ENCODE measurements at regions not wholly inside any gene's neighbourhood (a gene's known extent, or its start where the extent isn't known, plus 50 kb on each side); places are given as distances from the start of the nearest gene placed in this dataset.
"Not testable (repeated sequence)": the region's sequence is repeated elsewhere in the genome, so short reads cannot be mapped to it uniquely, and the experiment has no call there.

DNA sequence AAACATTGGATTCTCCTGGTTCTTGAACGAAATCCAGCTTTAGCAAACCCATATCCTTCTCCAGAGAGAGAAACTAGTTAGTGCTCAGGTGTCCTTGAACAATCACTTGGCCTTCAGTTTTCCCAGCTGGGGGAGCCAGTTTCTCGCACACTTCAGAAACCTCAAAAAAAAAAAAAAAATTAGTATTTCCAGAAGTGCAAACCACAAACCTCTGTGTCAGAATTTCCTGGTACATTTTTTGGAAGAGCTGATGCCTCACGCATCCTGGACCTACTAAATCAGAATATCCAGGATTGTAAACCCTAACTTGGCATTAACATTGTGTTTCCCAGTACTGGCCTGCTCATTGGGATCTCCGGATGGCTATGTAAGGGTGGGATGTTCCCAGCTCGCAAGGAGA lies 143.4 kb upstream of the EGR2 start:
- TF ChIP-seq POU2F2 (IDR thresholded peaks at IDR 0.05; ENCODE audit: low read depth, low read length) (no peak), POLR2A (IDR thresholded peaks at IDR 0.05; ENCODE audit: low read depth, low read length) (no peak), TAF1 (IDR thresholded peaks at IDR 0.05; ENCODE audit: low read depth, low read length) (no peak), SPI1 (IDR thresholded peaks at IDR 0.05; ENCODE audit: low read depth, low read length) (no peak), PAX5 (IDR thresholded peaks at IDR 0.05; ENCODE audit: insufficient read depth, low read length, severe bottlenecking) (no peak), POLR2AphosphoS5 (IDR thresholded peaks at IDR 0.05; ENCODE audit: low read depth, low read length) (no peak)
- DNase-seq (ENCODE audit: insufficient read length, low spot score) (no peak), FAIRE-seq (no peak)

DNA sequence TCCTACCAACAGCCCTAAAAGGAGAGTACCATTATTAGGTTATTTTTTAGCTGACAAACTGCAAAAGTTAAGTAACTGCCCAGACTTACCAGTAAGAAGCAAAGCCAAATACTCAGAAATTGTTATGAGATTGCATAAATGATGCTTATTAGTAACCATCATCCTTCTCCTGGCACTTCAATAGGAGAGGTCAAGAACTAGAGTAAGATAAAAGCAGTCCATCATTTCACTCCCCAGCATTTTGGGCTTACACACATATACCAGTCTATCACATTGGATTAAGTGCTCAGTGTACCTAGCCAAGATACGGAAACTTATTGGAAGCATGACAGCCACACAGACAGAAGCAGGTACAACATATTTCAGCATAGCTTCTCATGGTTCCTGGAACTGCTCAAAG lies 142.8 kb upstream of the EGR2 start:
- TF ChIP-seq POLR2A (IDR thresholded peaks at IDR 0.05; ENCODE audit: low read depth, low read length) (no peak), POU2F2 (IDR thresholded peaks at IDR 0.05; ENCODE audit: low read depth, low read length) (no peak), POLR2AphosphoS5 (IDR thresholded peaks at IDR 0.05; ENCODE audit: low read depth, low read length) (no peak), PAX5 (IDR thresholded peaks at IDR 0.05; ENCODE audit: insufficient read depth, low read length, severe bottlenecking) (no peak), TAF1 (IDR thresholded peaks at IDR 0.05; ENCODE audit: low read depth, low read length) (no peak), SPI1 (IDR thresholded peaks at IDR 0.05; ENCODE audit: low read depth, low read length) (no peak)
- DNase-seq (ENCODE audit: insufficient read length, low spot score) (no peak), FAIRE-seq (no peak)

- no peak for FAIRE-seq
- no peak for TF ChIP-seq PAX5 (IDR thresholded peaks at IDR 0.05; ENCODE audit: insufficient read depth, low read length, severe bottlenecking)
- TF ChIP-seq TAF1 (IDR thresholded peaks at IDR 0.05; ENCODE audit: low read depth, low read length), result no peak
- TF ChIP-seq POU2F2 (IDR thresholded peaks at IDR 0.05; ENCODE audit: low read depth, low read length), result no peak
- no peak for TF ChIP-seq POLR2A (IDR thresholded peaks at IDR 0.05; ENCODE audit: low read depth, low read length)
- TF ChIP-seq POLR2AphosphoS5 (IDR thresholded peaks at IDR 0.05; ENCODE audit: low read depth, low read length), result no peak
- TF ChIP-seq SPI1 (IDR thresholded peaks at IDR 0.05; ENCODE audit: low read depth, low read length), result no peak
These were observed 130.1 kb upstream of the EGR2 start for GRCh38 chr10:62946278-62946677.

GRCh38 chr10:62939698-62940097 lies 123.5 kb upstream of the EGR2 start:
- FAIRE-seq, result no peak
- no peak for TF ChIP-seq POU2F2 (IDR thresholded peaks at IDR 0.05; ENCODE audit: low read depth, low read length)
- peak; percentile 50; the same call in 1 of the 2 replicates for TF ChIP-seq SPI1 (IDR thresholded peaks at IDR 0.05; ENCODE audit: low read depth, low read length)
- DNase-seq (ENCODE audit: insufficient read length, low spot score), result no peak

More at GRCh38 chr10:62946278-62946677, 130.1 kb upstream of the EGR2 start:
- DNase-seq (ENCODE audit: insufficient read length, low spot score), result no peak

DNA sequence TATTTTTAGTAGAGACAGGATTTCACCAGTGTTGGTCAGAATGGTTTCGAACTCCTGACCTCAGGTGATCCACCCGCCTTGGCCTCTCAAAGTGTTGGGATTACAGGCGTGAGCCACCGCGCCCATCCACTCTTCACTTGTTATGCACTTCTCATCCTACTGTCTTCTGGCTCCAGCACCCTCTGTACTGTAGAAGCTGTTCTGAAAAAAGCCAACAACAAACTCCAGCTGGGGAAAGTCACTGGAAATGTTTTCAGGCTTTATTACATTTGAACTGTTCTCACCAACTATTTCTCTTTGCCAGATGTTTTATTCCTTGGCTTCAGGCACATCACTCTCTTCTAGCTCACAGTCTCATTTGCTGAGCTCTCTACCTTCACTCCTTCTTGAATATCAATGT lies 122.5 kb upstream of the EGR2 start:
- DNase-seq (ENCODE audit: insufficient read length, low spot score) (no peak), FAIRE-seq (no peak)
- no peak for TF ChIP-seq POLR2AphosphoS5 (IDR thresholded peaks at IDR 0.05; ENCODE audit: low read depth, low read length)
- no peak for TF ChIP-seq PAX5 (IDR thresholded peaks at IDR 0.05; ENCODE audit: insufficient read depth, low read length, severe bottlenecking)
- no peak for TF ChIP-seq TAF1 (IDR thresholded peaks at IDR 0.05; ENCODE audit: low read depth, low read length)
- no peak for TF ChIP-seq POU2F2 (IDR thresholded peaks at IDR 0.05; ENCODE audit: low read depth, low read length)
- no peak for TF ChIP-seq POLR2A (IDR thresholded peaks at IDR 0.05; ENCODE audit: low read depth, low read length)
- no peak for TF ChIP-seq SPI1 (IDR thresholded peaks at IDR 0.05; ENCODE audit: low read depth, low read length)

DNA sequence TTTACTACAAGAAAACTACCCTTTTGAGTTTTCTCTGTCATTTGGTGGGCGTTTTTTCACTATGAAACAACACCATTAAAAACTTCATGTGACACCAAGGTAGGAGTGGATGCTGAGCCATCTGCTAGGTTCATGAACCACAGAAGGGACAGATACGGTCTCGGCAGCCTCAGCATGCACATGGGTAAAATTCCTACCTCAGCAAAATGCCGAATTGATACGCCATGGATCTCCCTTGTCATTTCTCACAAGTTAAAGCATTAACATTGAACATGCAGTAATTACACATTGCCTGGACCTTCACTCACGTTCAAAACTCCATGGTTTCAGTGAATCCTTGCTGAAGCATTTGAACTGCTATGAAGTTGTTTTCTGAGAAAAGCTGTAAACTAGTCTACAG lies 121.5 kb upstream of the EGR2 start:
- DNase-seq (ENCODE audit: insufficient read length, low spot score) (no peak), FAIRE-seq (no peak)
- no peak for TF ChIP-seq POU2F2 (IDR thresholded peaks at IDR 0.05; ENCODE audit: low read depth, low read length)
- no peak for TF ChIP-seq SPI1 (IDR thresholded peaks at IDR 0.05; ENCODE audit: low read depth, low read length)
- TF ChIP-seq TAF1 (IDR thresholded peaks at IDR 0.05; ENCODE audit: low read depth, low read length), result no peak
- TF ChIP-seq POLR2AphosphoS5 (IDR thresholded peaks at IDR 0.05; ENCODE audit: low read depth, low read length), result no peak
- TF ChIP-seq PAX5 (IDR thresholded peaks at IDR 0.05; ENCODE audit: insufficient read depth, low read length, severe bottlenecking), result no peak
- TF ChIP-seq POLR2A (IDR thresholded peaks at IDR 0.05; ENCODE audit: low read depth, low read length), result no peak

DNA sequence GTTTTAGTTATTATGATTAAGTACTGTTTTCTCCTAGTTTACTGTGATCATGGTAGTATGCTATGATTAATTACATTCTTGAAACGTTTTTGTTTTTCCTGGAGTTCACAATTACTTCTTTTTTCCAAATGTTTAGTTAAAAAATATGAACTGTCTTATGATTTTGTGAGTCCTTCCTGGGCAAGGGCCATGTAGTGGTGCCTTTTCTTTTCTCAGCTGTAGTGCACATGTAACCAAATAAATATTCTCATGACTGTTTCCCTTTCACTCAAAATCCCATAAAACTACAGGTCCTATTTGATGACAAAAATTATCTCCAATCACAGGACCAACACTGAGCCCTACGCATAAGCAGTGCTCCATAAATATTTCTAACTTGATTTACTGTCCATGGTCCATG lies 118.9 kb upstream of the EGR2 start:
- no peak for FAIRE-seq
- no peak for TF ChIP-seq POLR2AphosphoS5 (IDR thresholded peaks at IDR 0.05; ENCODE audit: low read depth, low read length)
- TF ChIP-seq PAX5 (IDR thresholded peaks at IDR 0.05; ENCODE audit: insufficient read depth, low read length, severe bottlenecking), result no peak
- TF ChIP-seq SPI1 (IDR thresholded peaks at IDR 0.05; ENCODE audit: low read depth, low read length), result no peak
- TF ChIP-seq TAF1 (IDR thresholded peaks at IDR 0.05; ENCODE audit: low read depth, low read length), result no peak
- TF ChIP-seq POU2F2 (IDR thresholded peaks at IDR 0.05; ENCODE audit: low read depth, low read length), result no peak
- TF ChIP-seq POLR2A (IDR thresholded peaks at IDR 0.05; ENCODE audit: low read depth, low read length), result no peak
- no peak for DNase-seq (ENCODE audit: insufficient read length, low spot score)

DNA sequence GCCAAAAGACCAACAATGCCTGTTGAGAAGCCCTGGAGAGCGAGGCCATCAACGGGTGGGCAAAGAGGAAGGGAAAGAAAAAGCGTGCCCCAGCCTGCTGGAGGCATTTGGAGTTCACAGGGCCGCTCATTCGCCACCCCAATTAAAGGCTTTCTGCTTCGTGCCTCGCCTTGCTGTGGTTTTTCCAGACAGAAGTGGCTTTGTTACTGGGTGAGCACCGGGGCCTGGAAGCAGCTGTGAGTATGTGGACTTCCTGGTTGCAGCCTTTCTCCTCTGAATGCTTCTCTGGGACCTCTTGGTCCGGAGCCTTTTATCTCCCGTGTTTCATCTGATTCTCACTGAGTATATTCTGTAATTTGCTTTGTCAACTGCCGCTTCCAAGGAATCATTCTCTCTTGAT lies 118.1 kb upstream of the EGR2 start:
- TF ChIP-seq POLR2A (IDR thresholded peaks at IDR 0.05; ENCODE audit: low read depth, low read length) (no peak), SPI1 (IDR thresholded peaks at IDR 0.05; ENCODE audit: low read depth, low read length) (no peak), PAX5 (IDR thresholded peaks at IDR 0.05; ENCODE audit: insufficient read depth, low read length, severe bottlenecking) (no peak), POU2F2 (IDR thresholded peaks at IDR 0.05; ENCODE audit: low read depth, low read length) (no peak), TAF1 (IDR thresholded peaks at IDR 0.05; ENCODE audit: low read depth, low read length) (no peak), POLR2AphosphoS5 (IDR thresholded peaks at IDR 0.05; ENCODE audit: low read depth, low read length) (no peak)
- FAIRE-seq (no peak), DNase-seq (ENCODE audit: insufficient read length, low spot score) (no peak)

GRCh38 chr10:62928763-62929162 lies 112.6 kb upstream of the EGR2 start:
- not testable (repeated sequence) for FAIRE-seq; DNase-seq (ENCODE audit: insufficient read length, low spot score)

DNA sequence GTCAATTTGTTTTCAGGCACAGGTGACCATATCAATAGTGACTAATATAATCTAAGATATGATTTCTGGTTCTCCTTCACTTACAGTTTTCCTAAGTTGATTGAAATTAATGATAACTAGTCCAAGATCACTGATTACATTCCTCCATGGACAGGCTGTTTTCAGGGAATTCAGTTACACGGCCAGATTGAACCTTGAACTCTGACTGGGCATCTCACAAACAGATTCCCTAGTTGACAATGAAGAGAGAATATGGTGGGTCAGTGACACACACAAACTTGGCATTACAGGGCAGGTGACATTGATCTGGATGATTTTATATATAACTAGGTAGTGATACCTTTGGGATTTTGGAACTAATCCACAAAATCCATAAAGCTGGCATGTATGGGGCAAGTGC lies 110.2 kb upstream of the EGR2 start:
- FAIRE-seq, result no peak

DNA sequence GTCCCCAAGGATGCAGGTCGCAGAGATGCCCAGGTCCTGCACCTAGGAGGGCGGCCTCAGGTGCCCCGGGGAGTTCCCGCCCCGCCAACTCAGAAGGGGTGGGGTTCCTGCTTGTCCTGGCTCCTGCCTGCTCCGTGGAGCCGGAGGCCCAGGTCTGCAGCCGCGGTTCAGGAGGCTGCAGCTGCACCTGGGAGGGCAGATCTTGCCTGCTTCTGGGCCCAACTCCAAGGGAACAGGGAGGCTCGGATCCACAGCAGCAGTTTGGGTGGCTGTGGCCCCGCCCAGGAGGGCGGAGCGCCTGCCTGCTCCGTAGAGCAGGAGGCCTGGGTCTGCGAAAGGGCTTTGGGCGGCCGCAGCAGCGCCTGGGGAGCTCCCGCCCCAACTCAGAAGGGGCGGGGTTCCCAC lies 108.2 kb upstream of the EGR2 start:
- DNase-seq (ENCODE audit: insufficient read length, low spot score) (no peak), FAIRE-seq (no peak)
- TF ChIP-seq TAF1 (IDR thresholded peaks at IDR 0.05; ENCODE audit: low read depth, low read length) (no peak), SPI1 (IDR thresholded peaks at IDR 0.05; ENCODE audit: low read depth, low read length) (no peak), POLR2A (IDR thresholded peaks at IDR 0.05; ENCODE audit: low read depth, low read length) (no peak), POU2F2 (IDR thresholded peaks at IDR 0.05; ENCODE audit: low read depth, low read length) (no peak), PAX5 (IDR thresholded peaks at IDR 0.05; ENCODE audit: insufficient read depth, low read length, severe bottlenecking) (no peak), POLR2AphosphoS5 (IDR thresholded peaks at IDR 0.05; ENCODE audit: low read depth, low read length) (no peak)

More for the DNA sequence above, 110.2 kb upstream of the EGR2 start:
- no peak for DNase-seq (ENCODE audit: insufficient read length, low spot score)
- TF ChIP-seq PAX5 (IDR thresholded peaks at IDR 0.05; ENCODE audit: insufficient read depth, low read length, severe bottlenecking) (no peak), POLR2A (IDR thresholded peaks at IDR 0.05; ENCODE audit: low read depth, low read length) (no peak)
